Activated gamma-delta T cell treated with anti-CD3 and anti-CD28 coated beads, Interleukin-2, amount 50 U/mL, for 16 hours (primary cell): ENCODE measurements at regions not wholly inside any gene's neighbourhood (a gene's known extent, or its start where the extent isn't known, plus 50 kb on each side); places are given as distances from the start of the nearest gene placed in this dataset.
A peak's percentile ranks its signal among the peaks of the same experiment; 100 is the strongest.
"Not testable (repeated sequence)": the region's sequence is repeated elsewhere in the genome, so short reads cannot be mapped to it uniquely, and the experiment has no call there.

Experiments used
- DNase-seq: peaks from one replicate; pipeline ENCODE4 v3.0.0-alpha.2; 2020; ENCODE audit warnings: low read depth

DNA sequence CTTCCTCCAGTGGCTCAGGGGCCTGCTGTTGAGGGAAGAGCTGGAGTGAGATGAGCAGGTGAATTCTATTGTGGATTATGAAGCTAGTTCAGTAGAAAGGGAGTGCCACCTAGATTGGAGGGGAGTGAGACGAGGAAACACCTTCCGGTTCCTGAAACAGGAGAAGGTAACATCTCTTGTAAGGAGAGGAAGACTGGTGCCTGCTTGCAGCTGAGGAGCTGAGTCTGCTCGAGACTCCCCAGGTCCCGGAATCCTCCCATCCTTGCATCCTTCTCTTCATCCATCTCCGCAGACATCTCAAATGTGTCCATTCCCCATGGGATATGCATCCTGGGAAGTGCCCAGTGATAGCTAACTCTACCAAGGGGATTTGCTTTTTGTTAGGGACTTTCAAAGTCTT, 242.9 kb upstream of the ZFP64 start:
- no peak for DNase-seq

DNA sequence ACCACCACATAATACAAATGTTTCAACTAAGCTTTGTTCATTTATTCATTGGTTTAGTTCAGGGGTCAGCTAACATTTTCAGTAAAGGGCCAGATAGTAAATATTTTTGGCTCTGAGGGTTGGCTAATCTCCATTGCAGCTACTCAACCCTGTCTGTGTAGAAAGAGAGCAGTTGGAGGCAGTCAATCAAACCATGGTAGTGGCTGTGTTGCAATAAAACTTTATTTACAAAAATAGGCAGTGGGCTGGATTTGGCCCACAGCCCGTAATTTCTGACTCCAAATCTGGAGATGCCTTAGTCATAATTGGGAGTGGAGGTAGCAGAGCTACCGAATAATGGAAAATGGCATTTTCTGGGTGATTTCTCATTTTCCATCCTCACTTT, 242.5 kb upstream of the ZFP64 start:
- DNase-seq, result no peak

DNA sequence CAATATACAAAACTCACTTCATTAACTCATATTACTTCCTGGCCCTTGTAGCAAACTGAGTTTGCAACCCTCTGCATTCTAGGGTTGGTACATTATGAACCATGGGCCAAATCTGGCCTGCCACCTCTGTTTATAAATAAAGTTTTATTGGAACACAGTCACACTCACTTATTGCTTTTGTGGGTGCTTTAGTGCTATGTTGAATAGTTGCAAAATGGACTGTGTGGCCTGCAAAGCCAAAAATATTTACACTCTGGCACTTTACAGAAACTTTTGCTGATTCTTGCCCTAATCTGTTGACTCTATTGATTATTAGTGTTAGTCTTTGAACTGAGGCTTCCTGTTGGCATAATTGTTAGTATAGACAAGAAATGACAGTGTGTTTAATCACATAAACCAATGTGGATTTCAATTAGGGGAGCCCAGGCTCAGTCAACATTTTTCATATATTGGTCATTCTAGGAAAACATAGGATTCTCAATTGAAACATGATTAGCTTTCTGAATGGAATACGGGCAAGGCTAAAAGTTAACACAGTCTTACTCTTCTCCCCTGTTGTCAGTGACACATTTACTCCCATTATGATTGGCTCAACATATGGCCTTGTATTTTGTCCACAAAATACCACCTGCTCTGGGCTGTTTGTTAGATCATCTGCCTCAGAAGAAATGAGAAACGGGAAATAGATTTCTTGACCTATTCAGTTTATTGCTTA, 241.9 kb upstream of the ZFP64 start:
- DNase-seq, result no peak

DNA sequence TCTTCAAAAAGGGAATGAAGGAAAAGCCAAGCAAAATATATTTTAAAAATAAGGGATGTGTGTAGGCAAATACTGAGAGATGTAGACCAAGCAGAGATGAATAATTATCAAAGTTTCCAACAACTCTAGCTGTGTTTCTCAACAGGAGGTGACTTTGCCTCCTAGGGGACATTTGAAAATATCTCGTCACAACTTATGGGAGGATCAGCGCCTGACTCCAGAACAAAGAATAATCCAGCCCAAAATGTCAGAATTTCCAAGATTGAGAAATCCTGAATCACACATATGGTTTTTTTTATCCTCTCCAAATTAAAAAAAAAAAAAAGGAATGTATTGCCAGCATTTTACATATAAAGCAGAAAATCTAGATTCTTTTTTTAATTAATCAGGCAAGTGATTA, 241.2 kb upstream of the ZFP64 start:
- DNase-seq, result no peak

- DNase-seq, result no peak
These were observed 237.4 kb upstream of the ZFP64 start for GRCh38 chr20:52429029-52429428.

- DNase-seq, result no peak
These were observed 236.4 kb upstream of the ZFP64 start for GRCh38 chr20:52427960-52428359.

DNA sequence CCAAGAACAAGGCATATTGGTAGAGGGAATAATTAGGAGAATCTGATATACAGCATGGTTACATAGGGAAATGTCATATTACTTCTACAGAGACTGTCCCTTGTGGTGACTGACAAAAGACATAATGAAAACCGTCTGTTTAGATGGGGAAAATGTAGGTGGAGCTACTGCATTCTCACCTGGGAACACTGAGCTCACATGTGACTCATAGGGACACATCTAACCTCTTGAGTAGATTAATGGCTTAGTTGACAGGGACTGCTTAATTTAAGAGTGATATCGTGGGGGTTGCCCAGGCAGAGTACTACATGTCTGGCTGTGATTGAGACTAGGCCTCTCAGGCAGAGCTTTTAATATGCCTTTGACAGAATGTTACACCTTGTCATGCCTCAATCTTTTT, 235.3 kb upstream of the ZFP64 start:
- DNase-seq, result no peak

DNA sequence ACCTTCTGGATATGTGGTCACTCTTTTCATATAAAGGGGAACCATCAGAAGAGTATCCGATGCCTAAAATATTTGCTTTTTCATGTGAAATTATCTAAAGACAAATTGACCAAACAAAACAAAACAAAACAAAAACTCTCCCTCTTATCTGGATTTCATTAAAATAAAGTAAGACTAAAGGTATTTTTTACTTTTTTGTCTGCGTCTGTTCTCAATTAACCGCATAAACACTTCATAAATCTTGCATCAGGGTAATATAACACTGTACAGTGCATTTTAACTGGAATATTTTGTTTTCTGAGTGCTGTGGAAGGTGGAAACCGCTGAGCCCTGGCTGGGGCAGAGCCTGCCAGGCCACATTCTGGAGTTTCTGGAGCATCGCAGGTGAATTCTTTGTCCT, 234.1 kb upstream of the ZFP64 start:
- DNase-seq, result no peak

DNA sequence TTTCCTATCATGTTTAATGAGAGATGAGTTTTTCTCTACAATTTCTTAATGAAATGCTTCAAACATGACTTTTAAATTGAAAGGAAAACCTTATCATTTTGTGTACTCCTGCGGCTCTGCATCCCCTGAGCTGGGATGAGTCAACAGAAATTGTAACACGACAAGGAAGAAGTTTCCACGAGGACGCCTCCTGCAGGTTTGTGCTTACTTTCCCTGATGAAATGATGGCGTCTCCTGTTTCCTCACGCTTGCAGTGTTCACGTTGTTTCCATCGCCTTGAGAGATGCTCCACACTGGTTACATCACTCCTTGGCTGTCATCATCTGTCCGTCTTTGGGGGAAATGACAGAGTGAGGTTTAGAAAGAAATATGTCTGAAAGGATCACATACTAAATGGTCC, 233.7 kb upstream of the ZFP64 start:
- no peak for DNase-seq

DNA sequence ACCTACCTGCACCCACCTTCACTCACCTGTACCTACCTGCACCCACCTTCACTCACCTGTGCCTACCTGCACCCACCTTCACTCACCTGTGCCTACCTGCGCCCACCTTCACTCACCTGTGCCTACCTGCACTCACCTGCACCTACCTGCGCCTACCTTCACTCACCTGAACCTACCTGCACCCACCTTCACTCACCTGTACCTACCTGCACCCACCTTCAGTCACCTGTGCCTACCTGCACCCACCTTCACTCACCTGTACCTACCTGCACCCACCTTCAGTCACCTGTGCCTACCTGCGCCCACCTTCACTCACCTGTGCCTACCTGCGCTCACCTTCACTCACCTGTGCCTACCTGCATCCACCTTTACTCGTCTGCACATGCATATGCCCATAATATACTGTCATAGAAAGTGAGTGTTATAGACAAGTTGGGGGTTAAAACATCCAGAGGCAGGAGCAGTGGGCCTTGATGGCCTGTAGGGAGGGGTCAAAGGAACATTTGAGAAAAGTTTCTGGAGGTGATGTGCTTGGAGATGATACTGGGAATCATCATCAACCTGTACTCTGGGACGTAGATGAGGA, 232.9 kb upstream of the ZFP64 start:
- DNase-seq, result not testable (repeated sequence)

- DNase-seq, result not testable (repeated sequence)
These were observed 232.1 kb upstream of the ZFP64 start for GRCh38 chr20:52423536-52424140.

GRCh38 chr20:52422574-52423336, 231.2 kb upstream of the ZFP64 start:
- no peak for DNase-seq

- DNase-seq, result no peak
These were observed 229.2 kb upstream of the ZFP64 start for GRCh38 chr20:52420805-52421204.

- DNase-seq, result no peak
These were observed 227.6 kb upstream of the ZFP64 start for GRCh38 chr20:52419205-52419604.

- DNase-seq, result no peak
These were observed 225.4 kb upstream of the ZFP64 start for GRCh38 chr20:52416953-52417352.

DNA sequence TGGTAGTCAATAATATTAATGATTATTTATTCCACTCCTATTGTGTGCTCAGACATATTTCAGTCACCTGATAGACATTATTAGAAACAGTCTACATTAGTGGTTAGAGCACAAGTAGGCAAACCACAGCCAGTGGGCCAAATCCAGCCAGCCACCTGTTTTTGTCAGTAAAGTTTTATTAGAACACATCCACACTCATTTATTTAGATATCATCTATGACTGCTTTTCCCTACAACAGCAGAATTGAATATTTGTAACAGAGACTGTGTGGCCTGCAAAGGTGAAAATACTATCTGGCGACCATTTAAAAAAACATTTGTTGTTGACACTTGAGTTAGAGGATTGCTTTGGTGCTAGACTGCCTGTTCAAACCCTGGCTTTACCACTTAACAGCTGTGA, 220.0 kb upstream of the ZFP64 start:
- no peak for DNase-seq

- DNase-seq, result no peak
These were observed 219.2 kb upstream of the ZFP64 start for GRCh38 chr20:52410731-52411234.

DNA sequence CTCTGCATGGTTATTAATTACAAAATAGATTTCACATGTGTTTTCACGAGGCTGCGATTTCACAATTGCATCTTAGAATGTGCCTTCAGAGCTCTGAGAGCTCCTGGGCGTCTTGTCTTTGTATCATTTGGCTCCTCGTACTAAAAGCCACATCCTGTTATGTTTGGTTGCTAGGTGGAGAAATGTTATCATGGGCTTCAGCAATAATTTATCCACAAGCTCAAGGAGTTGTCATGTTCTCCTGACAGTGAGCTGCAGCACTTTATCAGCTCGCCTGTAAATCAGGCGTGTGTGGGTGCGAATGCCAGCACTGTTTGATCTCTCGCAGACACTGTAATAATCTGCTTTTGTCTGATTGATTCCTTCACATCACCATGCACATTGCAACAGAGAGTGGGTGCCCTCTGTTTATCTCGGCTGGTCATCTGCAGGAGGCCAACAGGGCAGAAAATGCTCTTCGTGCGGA, 218.6 kb upstream of the ZFP64 start:
- DNase-seq, result peak; percentile 28

DNA sequence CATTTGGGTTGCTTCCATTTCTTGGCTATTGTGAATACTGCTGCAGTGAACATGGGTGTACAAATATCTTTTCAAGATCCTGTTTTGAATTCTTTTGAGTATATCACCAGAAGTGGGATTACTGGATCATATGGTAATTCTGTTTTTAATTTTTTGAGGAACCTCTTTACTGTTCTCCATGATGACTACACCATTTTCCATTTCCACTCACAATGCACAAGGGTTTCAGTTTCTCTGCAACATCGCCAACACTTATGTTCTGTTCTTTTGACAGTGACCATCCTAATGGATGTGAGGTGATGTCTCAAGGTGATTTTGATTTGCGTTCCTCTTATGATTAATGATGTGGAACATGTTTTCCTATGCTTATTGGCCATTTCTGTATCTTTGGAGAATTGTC, 214.4 kb upstream of the ZFP64 start:
- no peak for DNase-seq

GRCh38 chr20:52405417-52405816, 213.8 kb upstream of the ZFP64 start:
- DNase-seq, result no peak

GRCh38 chr20:52404671-52405070, 213.1 kb upstream of the ZFP64 start:
- no peak for DNase-seq

DNA sequence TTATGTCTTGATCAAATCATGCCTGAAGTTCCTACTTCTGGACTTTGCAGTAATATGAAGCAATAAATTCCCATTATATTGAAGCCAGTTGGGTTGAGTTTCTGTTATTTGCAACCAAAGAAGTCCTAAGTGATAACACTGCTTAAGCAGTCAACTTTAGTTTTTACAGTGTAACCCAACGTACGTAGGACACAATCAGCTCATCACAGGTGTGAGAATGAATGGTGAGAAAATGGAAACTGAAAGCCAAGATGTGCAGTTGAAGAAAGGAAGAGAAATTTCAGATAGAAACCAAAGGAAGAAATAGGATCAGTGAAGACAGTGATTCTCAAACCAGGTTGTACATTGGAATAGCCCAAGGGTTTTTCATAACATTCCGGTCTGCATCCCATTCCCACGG, 211.4 kb upstream of the ZFP64 start:
- no peak for DNase-seq

GRCh38 chr20:52402514-52402913, 210.9 kb upstream of the ZFP64 start:
- DNase-seq, result no peak
